BE2C (cell line): ENCODE measurements at regions not wholly inside any gene's neighbourhood (a gene's known extent, or its start where the extent isn't known, plus 50 kb on each side); places are given as distances from the start of the nearest gene placed in this dataset.

Source experiments
- DNase-seq: peaks from one replicate; pipeline ENCODE4 v3.0.0-alpha.2; 2020
- H3K27me3 ChIP-seq: fragments of 250-450 bp; sonication (Bioruptor Pico); 2 replicates; pipeline ENCODE4 v1.5.1; 2020; ENCODE audit warnings: mild to moderate bottlenecking
- H3K36me3 ChIP-seq: fragments of 250-450 bp; sonication (Bioruptor Pico); 2 replicates; pipeline ENCODE4 v1.5.1; 2020; ENCODE audit warnings: mild to moderate bottlenecking
- H3K4me1 ChIP-seq: fragments of 250-450 bp; sonication (Bioruptor Pico); 2 replicates; pipeline ENCODE4 v1.5.1; 2020
- H3K4me3 ChIP-seq: 2 replicates; pipeline ENCODE4 v1.5.1; 2011; ENCODE audit warnings: low read depth, low read length
- H3K9me3 ChIP-seq: fragments of 250-450 bp; sonication (Bioruptor Pico); 2 replicates; pipeline ENCODE4 v1.5.1; 2020
- CTCF ChIP-seq: IDR thresholded peaks from 2 replicates; pipeline ENCODE4 v1.5.1; 2012; ENCODE audit warnings: mild to moderate bottlenecking, low read depth, low read length

- no peak for TF ChIP-seq CTCF
- no peak overlapping the region for H3K4me3 ChIP-seq
- no peaks in the 10 kb centered on the region for H3K9me3 ChIP-seq
- H3K27me3 ChIP-seq, result no peaks in the 10 kb centered on the region
- DNase-seq, result no peak
- no peaks in the 10 kb centered on the region for H3K36me3 ChIP-seq
- H3K4me1 ChIP-seq, result peaks cover 6% of the 10 kb centered on the region; the same call in 1 of the 2 replicates
These were observed 1197.7 kb downstream of the C4orf33 start for GRCh38 chr4:130293692-130294091.

GRCh38 chr4:130296448-130296847 is 1200.5 kb downstream of the C4orf33 start:
- Histone ChIP-seq H3K9me3 (no peaks in the 10 kb centered on the region), H3K4me1 (peaks cover 6% of the 10 kb centered on the region; the same call in 1 of the 2 replicates), H3K4me3 (no peak overlapping the region), H3K27me3 (no peaks in the 10 kb centered on the region), H3K36me3 (no peaks in the 10 kb centered on the region)
- no peak for DNase-seq
- TF ChIP-seq CTCF, result no peak

GRCh38 chr4:130306566-130306965 is 1210.6 kb downstream of the C4orf33 start:
- Histone ChIP-seq H3K27me3 (no peaks in the 10 kb centered on the region), H3K36me3 (no peaks in the 10 kb centered on the region), H3K4me3 (no peak overlapping the region), H3K9me3 (no peaks in the 10 kb centered on the region), H3K4me1 (no peaks in the 10 kb centered on the region)
- peak; percentile 27 for TF ChIP-seq CTCF
- DNase-seq, result no peak

GRCh38 chr4:130309221-130309620 is 1213.3 kb downstream of the C4orf33 start:
- H3K9me3 ChIP-seq, result no peaks in the 10 kb centered on the region
- H3K36me3 ChIP-seq, result no peaks in the 10 kb centered on the region
- no peaks in the 10 kb centered on the region for H3K4me1 ChIP-seq
- no peak for DNase-seq
- H3K27me3 ChIP-seq, result no peaks in the 10 kb centered on the region
- H3K4me3 ChIP-seq, result no peak overlapping the region
- TF ChIP-seq CTCF, result no peak

- Histone ChIP-seq H3K36me3 (no peaks in the 10 kb centered on the region), H3K4me1 (no peaks in the 10 kb centered on the region), H3K4me3 (no peak overlapping the region), H3K9me3 (no peaks in the 10 kb centered on the region), H3K27me3 (no peaks in the 10 kb centered on the region)
- no peak for DNase-seq
- no peak for TF ChIP-seq CTCF
These were observed 1226.5 kb downstream of the C4orf33 start for GRCh38 chr4:130322439-130322838.

- H3K9me3 ChIP-seq, result no peaks in the 10 kb centered on the region
- H3K4me3 ChIP-seq, result no peak overlapping the region
- no peak for TF ChIP-seq CTCF
- no peaks in the 10 kb centered on the region for H3K36me3 ChIP-seq
- H3K27me3 ChIP-seq, result no peaks in the 10 kb centered on the region
- no peak for DNase-seq
- H3K4me1 ChIP-seq, result no peaks in the 10 kb centered on the region
These were observed 1233.1 kb downstream of the C4orf33 start for GRCh38 chr4:130329036-130329435.
